BLaER1 (cell line): ENCODE measurements at regions not wholly inside any gene's neighbourhood (a gene's known extent, or its start where the extent isn't known, plus 50 kb on each side); places are given as distances from the start of the nearest gene placed in this dataset.

Source experiments
- H3K27ac ChIP-seq: shearing (Covaris generic); formaldehyde crosslinking; 2 replicates; pipeline ENCODE4 v1.8.1; 2022
- H3K27me3 ChIP-seq: shearing (Covaris generic); formaldehyde crosslinking; 2 replicates; pipeline ENCODE4 v1.8.1; 2022
- H3K36me3 ChIP-seq: shearing (Covaris generic); formaldehyde crosslinking; 2 replicates; pipeline ENCODE4 v1.8.1; 2022
- H3K4me1 ChIP-seq: shearing (Covaris generic); formaldehyde crosslinking; 2 replicates; pipeline ENCODE4 v1.8.1; 2022
- H3K4me2 ChIP-seq: shearing (Covaris generic); formaldehyde crosslinking; 2 replicates; pipeline ENCODE4 v1.8.1; 2022
- H3K4me3 ChIP-seq: shearing (Covaris generic); formaldehyde crosslinking; 2 replicates; pipeline ENCODE4 v1.8.1; 2022
- H3K9ac ChIP-seq: shearing (Covaris generic); formaldehyde crosslinking; 2 replicates; pipeline ENCODE4 v1.8.1; 2022
- H3K9me3 ChIP-seq: shearing (Covaris generic); formaldehyde crosslinking; 2 replicates; pipeline ENCODE4 v1.8.1; 2022
- H4K20me1 ChIP-seq: shearing (Covaris generic); formaldehyde crosslinking; 2 replicates; pipeline ENCODE4 v1.8.1; 2022
- Cebpa-rat ChIP-seq: shearing (Covaris generic); IDR thresholded peaks from 2 replicates; pipeline ENCODE4 v1.8.1; 2022

GRCh38 chr7:67989142-67989541 is 992.5 kb downstream of the TYW1 start:
- Histone ChIP-seq H4K20me1 (no peaks in the 10 kb centered on the region), H3K27me3 (no peaks in the 10 kb centered on the region), H3K4me1 (no peaks in the 10 kb centered on the region), H3K4me2 (no peak overlapping the region), H3K9ac (no peak overlapping the region), H3K27ac (no peak overlapping the region), H3K9me3 (no peaks in the 10 kb centered on the region), H3K4me3 (no peak overlapping the region), H3K36me3 (no peaks in the 10 kb centered on the region)
- no peak for TF ChIP-seq Cebpa-rat

GRCh38 chr7:67990003-67990402 is 993.4 kb downstream of the TYW1 start:
- H3K36me3 ChIP-seq = no peaks in the 10 kb centered on the region
- no peak for TF ChIP-seq Cebpa-rat
- H3K9ac ChIP-seq = no peak overlapping the region
- H4K20me1 ChIP-seq = no peaks in the 10 kb centered on the region
- no peaks in the 10 kb centered on the region for H3K4me1 ChIP-seq
- H3K4me2 ChIP-seq = no peak overlapping the region
- no peaks in the 10 kb centered on the region for H3K9me3 ChIP-seq
- no peaks in the 10 kb centered on the region for H3K27me3 ChIP-seq
- H3K27ac ChIP-seq = no peak overlapping the region
- H3K4me3 ChIP-seq = no peak overlapping the region

GRCh38 chr7:67990716-67991115 is 994.1 kb downstream of the TYW1 start:
- no peak for TF ChIP-seq Cebpa-rat
- no peak overlapping the region for H3K27ac ChIP-seq
- H3K4me1 ChIP-seq = no peaks in the 10 kb centered on the region
- no peaks in the 10 kb centered on the region for H3K9me3 ChIP-seq
- no peaks in the 10 kb centered on the region for H4K20me1 ChIP-seq
- no peak overlapping the region for H3K4me2 ChIP-seq
- no peaks in the 10 kb centered on the region for H3K27me3 ChIP-seq
- no peak overlapping the region for H3K9ac ChIP-seq
- no peak overlapping the region for H3K4me3 ChIP-seq
- H3K36me3 ChIP-seq = no peaks in the 10 kb centered on the region

GRCh38 chr7:67992287-67992686 is 995.7 kb downstream of the TYW1 start:
- Histone ChIP-seq H3K27ac (no peak overlapping the region), H3K36me3 (no peaks in the 10 kb centered on the region), H3K27me3 (no peaks in the 10 kb centered on the region), H3K9me3 (no peaks in the 10 kb centered on the region), H3K9ac (no peak overlapping the region), H3K4me1 (no peaks in the 10 kb centered on the region), H3K4me3 (no peak overlapping the region), H3K4me2 (no peak overlapping the region), H4K20me1 (no peaks in the 10 kb centered on the region)
- no peak for TF ChIP-seq Cebpa-rat

GRCh38 chr7:68005992-68006391 is 1009.4 kb downstream of the TYW1 start:
- no peaks in the 10 kb centered on the region for H3K36me3 ChIP-seq
- H3K4me2 ChIP-seq = no peak overlapping the region
- H3K9me3 ChIP-seq = no peaks in the 10 kb centered on the region
- H3K27ac ChIP-seq = no peak overlapping the region
- no peaks in the 10 kb centered on the region for H3K27me3 ChIP-seq
- no peaks in the 10 kb centered on the region for H4K20me1 ChIP-seq
- H3K4me3 ChIP-seq = no peak overlapping the region
- H3K4me1 ChIP-seq = no peaks in the 10 kb centered on the region
- no peak for TF ChIP-seq Cebpa-rat
- no peak overlapping the region for H3K9ac ChIP-seq

- H3K4me2 ChIP-seq = no peak overlapping the region
- H3K9me3 ChIP-seq = no peaks in the 10 kb centered on the region
- H3K4me1 ChIP-seq = no peaks in the 10 kb centered on the region
- no peak for TF ChIP-seq Cebpa-rat
- H3K27me3 ChIP-seq = no peaks in the 10 kb centered on the region
- no peaks in the 10 kb centered on the region for H3K36me3 ChIP-seq
- no peak overlapping the region for H3K27ac ChIP-seq
- no peak overlapping the region for H3K4me3 ChIP-seq
- H3K9ac ChIP-seq = no peak overlapping the region
- no peaks in the 10 kb centered on the region for H4K20me1 ChIP-seq
Observed at GRCh38 chr7:68006619-68007018, 1010.0 kb downstream of the TYW1 start.

- H3K4me2 ChIP-seq = no peak overlapping the region
Observed at GRCh38 chr7:68009716-68010115, 1013.1 kb downstream of the TYW1 start.

GRCh38 chr7:68014031-68014736 is 1017.6 kb downstream of the TYW1 start:
- H3K9ac ChIP-seq = no peak overlapping the region
- no peaks in the 10 kb centered on the region for H3K27me3 ChIP-seq
- no peaks in the 10 kb centered on the region; the same call in 1 of the 2 replicates for H3K9me3 ChIP-seq
- peaks cover 9% of the 10 kb centered on the region; the same call in 1 of the 2 replicates for H3K4me1 ChIP-seq
- H3K27ac ChIP-seq = no peak overlapping the region
- no peak for TF ChIP-seq Cebpa-rat
- H3K36me3 ChIP-seq = no peaks in the 10 kb centered on the region
- H3K4me2 ChIP-seq = no peak overlapping the region
- H4K20me1 ChIP-seq = no peaks in the 10 kb centered on the region
- no peak overlapping the region for H3K4me3 ChIP-seq

More at GRCh38 chr7:68009716-68010115, 1013.1 kb downstream of the TYW1 start:
- no peaks in the 10 kb centered on the region for H3K27me3 ChIP-seq
- no peak for TF ChIP-seq Cebpa-rat
- no peaks in the 10 kb centered on the region; the same call in 1 of the 2 replicates for H3K9me3 ChIP-seq
- no peak overlapping the region for H3K9ac ChIP-seq
- H4K20me1 ChIP-seq = no peaks in the 10 kb centered on the region
- no peaks in the 10 kb centered on the region for H3K36me3 ChIP-seq
- H3K27ac ChIP-seq = no peak overlapping the region
- no peak overlapping the region for H3K4me3 ChIP-seq
- no peaks in the 10 kb centered on the region for H3K4me1 ChIP-seq

GRCh38 chr7:68015122-68015977 is 1018.7 kb downstream of the TYW1 start:
- no peak for TF ChIP-seq Cebpa-rat
- no peaks in the 10 kb centered on the region for H4K20me1 ChIP-seq
- H3K4me3 ChIP-seq = no peak overlapping the region
- H3K9ac ChIP-seq = no peak overlapping the region
- H3K9me3 ChIP-seq = no peaks in the 10 kb centered on the region; the same call in 1 of the 2 replicates
- H3K27ac ChIP-seq = no peak overlapping the region
- H3K36me3 ChIP-seq = no peaks in the 10 kb centered on the region
- H3K4me1 ChIP-seq = peaks cover 9% of the 10 kb centered on the region; the same call in 1 of the 2 replicates
- H3K27me3 ChIP-seq = no peaks in the 10 kb centered on the region
- H3K4me2 ChIP-seq = peak overlapping the region; percentile 31; the same call in 1 of the 2 replicates

- H3K9me3 ChIP-seq = no peaks in the 10 kb centered on the region; the same call in 1 of the 2 replicates
- H3K4me3 ChIP-seq = no peak overlapping the region
- H3K4me1 ChIP-seq = peaks cover 9% of the 10 kb centered on the region; the same call in 1 of the 2 replicates
- H4K20me1 ChIP-seq = no peaks in the 10 kb centered on the region
- no peaks in the 10 kb centered on the region for H3K36me3 ChIP-seq
- H3K4me2 ChIP-seq = peak overlapping the region; percentile 31; the same call in 1 of the 2 replicates
- no peaks in the 10 kb centered on the region for H3K27me3 ChIP-seq
- H3K9ac ChIP-seq = no peak overlapping the region
- no peak for TF ChIP-seq Cebpa-rat
- no peak overlapping the region for H3K27ac ChIP-seq
Observed at GRCh38 chr7:68015978-68016532, 1019.4 kb downstream of the TYW1 start.
